HG03097 (cell line): ENCODE measurements at regions not wholly inside any gene's neighbourhood (a gene's known extent, or its start where the extent isn't known, plus 50 kb on each side); places are given as distances from the start of the nearest gene placed in this dataset.

Source experiments
- ATAC-seq: cut with Tn5 transposase; IDR thresholded peaks from one replicate; pipeline ENCODE4 v1.9.1; 2021; ENCODE audit not compliant: unreplicated experiment, low FRiP score

DNA sequence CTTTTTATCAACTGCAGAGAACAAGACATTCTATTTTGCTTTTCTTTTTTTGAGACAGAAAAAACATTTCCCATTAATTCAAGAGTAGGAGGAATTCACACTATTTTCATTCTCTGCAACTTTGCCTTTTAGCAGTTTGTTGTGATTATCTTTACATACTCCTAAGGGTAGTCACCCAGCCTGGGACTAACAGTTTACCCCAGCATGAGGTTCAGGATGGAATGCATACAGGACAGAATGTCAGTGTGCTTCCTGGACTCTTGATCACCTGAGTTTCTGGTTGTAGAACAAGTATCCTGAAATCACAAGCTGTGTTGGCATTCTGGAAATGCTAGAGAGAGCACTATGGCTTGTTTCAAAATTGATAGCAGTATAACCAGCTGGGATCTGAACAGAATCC lies 368.1 kb downstream of the KIF4B start:
- no peak for ATAC-seq

GRCh38 chr5:155389498-155389897 lies 375.9 kb downstream of the KIF4B start:
- ATAC-seq, result no peak

GRCh38 chr5:155394727-155395126 lies 381.2 kb downstream of the KIF4B start:
- no peak for ATAC-seq

- no peak for ATAC-seq
These were observed 389.5 kb downstream of the KIF4B start for GRCh38 chr5:155402927-155403640.

DNA sequence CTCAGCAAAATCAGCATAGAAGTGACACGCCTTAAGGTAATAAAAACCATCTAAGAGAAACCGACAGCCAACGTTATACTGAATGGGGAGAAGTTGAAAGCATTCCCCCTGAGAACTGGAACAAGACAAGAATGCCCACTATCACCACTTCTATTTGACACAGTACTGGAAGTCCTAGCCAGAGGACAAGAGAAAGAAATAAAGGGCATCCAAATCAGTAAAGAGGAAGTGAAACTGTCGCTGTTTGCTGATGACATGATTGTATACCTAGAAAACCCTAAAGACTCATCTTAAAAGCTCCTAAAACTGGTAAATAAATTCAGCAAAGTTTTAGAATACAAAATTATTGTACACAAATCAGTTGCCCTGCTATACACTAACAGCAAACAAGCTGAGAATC lies 393.3 kb downstream of the KIF4B start:
- no peak for ATAC-seq

DNA sequence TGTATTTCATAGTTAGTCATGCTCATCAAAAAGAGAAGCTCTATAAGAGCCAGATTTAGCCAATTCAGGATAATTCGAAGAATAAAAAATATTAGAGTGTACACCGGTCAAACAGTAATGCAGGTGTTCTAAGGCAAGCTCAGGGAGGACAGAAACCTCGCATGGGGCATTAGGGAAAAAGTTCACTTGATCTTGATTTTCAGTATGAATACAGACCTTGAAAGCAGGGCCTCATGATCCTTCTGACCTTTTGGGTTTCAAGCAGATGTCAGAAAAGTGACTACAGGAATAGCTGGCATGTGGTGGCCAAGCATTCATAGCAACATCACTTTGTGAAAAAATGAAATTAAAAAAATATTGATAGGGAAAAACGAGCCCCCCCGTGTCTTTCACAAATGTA lies 394.9 kb downstream of the KIF4B start:
- no peak for ATAC-seq

DNA sequence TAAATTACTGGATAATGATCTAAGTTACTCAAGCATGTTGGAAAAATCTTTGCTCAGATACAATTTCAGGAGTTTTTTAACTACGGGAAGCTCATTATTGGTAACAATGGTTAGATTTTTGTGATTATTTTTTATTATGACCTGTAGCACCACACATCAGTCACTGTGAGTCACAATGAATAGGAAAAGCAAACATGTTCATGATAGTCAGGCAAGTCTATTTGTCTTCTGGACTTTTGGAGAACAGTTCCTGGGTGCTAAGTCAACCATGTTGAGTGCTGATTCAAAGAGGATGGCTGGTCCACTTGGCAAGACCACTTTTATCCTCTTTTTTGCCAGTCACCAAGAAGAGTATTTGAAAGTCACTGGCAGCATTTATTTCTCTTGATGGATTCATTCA lies 403.2 kb downstream of the KIF4B start:
- no peak for ATAC-seq

GRCh38 chr5:155418960-155419579 lies 405.5 kb downstream of the KIF4B start:
- no peak for ATAC-seq

DNA sequence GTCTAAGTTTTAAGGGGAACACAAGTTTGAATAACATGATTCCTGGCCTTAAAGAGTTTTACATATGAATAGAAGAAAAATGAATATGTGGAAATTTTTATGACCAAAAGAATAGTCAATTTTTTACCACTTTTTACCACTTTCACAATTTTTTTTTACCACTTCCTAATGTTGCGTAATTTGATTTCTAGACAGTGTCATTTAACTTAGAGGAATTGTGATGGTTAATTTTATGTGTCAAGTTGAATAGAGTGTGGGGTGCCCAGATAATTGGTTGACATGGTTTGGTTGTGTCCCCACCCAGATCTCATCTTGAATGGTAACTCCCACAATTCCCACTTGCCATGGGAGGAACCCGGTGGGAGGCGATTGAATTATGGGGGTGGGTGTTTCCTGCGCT lies 416.6 kb downstream of the KIF4B start:
- no peak for ATAC-seq

DNA sequence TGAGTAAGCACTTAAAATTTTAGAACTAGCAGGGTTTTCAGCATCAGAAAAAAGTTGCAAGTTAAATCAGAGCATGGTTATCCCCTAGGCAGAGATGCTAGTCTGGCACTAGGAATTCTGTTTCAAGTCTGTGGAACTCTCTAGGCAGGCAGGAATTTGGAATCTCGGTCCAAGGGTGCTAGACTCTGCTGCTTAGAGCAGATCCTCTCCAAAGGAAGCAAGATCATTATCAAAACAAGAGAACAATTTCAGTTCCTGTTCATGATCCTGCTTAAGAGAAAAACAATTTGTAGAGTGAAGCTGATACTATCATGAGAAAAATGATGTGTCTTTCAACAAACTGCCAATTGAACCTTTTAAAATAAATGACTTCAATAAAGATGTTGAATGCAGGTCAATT lies 420.7 kb downstream of the KIF4B start:
- no peak for ATAC-seq

- ATAC-seq, result no peak
These were observed 421.1 kb downstream of the KIF4B start for GRCh38 chr5:155434681-155435080.

GRCh38 chr5:155441849-155442248 lies 428.3 kb downstream of the KIF4B start:
- no peak for ATAC-seq

- ATAC-seq, result no peak
These were observed 437.6 kb downstream of the KIF4B start for GRCh38 chr5:155451106-155451505.

- ATAC-seq, result no peak
These were observed 442.4 kb downstream of the KIF4B start for GRCh38 chr5:155455791-155456514.

DNA sequence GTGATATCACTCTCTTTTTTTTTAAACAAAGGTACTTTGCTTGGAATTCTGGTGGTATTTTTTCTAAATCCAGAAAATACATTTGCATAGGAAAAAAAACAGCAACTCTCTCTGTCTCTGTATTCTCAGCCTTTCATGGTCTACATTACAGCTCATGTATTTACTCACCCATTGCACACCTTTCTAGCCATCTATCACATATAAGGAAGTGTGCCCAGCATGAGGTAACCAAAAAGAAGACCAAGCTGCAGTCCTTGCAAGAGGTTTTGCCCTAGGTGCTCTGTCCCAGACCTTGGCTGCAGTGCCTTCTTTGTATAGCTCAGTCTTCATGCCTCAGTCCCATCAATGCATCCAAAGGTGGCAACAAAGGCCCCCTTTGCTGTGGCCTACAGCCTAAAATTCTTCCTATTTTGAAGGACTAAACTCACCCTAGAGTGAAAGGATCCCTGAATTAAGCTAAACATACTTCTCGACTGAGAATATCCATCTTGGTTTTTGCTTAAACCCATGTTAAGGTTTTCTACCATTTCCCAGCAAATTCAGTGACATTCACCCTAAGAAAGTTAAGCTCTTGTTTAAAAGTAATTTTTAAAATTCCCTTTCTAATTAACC lies 446.4 kb downstream of the KIF4B start:
- no peak for ATAC-seq

- no peak for ATAC-seq
These were observed 447.0 kb downstream of the KIF4B start for GRCh38 chr5:155460501-155460931.

GRCh38 chr5:155461304-155461703 lies 447.7 kb downstream of the KIF4B start:
- no peak for ATAC-seq

DNA sequence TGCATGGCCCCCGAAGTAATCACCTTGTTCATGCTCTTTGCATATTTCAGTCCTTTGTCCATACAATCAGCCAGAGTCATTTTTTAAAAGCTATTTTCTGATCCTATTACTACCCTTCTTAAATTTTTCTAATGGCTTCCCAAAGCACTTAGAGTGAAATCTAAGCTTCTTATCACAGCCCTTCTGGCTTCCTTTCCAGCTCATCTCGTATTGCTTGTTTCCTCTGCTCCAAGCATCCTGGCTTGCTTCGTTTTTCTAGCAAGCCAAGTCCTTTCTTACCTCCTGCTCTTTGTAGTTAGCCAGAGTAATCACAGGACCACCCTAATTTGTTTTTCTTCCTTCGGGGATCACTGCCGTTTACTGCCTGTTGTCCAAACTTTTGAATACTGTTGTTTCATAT lies 453.3 kb downstream of the KIF4B start:
- no peak for ATAC-seq

DNA sequence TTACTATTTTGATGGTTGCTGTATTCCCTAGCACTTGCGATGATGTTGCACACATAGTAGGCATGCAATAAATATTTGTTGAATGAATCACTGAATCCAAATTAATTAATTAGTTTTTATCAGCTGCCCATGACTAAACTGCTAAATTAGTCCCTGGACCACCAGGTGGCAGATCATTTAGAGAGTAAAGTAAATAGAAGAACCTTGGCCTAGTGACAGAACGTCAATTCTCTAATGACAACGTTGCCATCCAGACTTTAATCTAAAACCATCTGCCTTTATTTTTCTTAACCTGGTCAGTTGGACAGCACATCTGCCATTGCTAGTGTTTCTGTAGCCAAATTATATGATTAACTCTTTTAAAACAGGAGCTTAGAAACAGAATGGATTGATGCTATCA lies 457.5 kb downstream of the KIF4B start:
- ATAC-seq, result no peak

DNA sequence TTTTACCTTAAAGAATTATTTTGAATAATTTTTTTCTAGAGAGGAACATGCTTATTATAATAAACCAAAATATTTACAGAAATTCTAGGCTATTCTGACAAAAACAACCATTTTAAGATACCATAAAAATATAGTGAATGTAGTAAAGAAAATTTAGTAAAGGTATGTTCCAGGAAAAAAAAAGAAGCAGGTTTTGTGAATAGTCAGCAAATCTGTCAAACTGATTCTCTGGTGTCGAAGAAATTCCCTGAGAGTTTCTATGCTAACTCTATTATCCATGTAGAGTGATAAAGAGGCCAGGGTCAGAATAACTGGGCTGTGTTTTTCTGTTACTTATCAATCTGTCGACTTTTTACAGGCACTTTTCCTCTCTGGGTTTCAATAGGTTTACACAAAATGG lies 459.2 kb downstream of the KIF4B start:
- no peak for ATAC-seq

DNA sequence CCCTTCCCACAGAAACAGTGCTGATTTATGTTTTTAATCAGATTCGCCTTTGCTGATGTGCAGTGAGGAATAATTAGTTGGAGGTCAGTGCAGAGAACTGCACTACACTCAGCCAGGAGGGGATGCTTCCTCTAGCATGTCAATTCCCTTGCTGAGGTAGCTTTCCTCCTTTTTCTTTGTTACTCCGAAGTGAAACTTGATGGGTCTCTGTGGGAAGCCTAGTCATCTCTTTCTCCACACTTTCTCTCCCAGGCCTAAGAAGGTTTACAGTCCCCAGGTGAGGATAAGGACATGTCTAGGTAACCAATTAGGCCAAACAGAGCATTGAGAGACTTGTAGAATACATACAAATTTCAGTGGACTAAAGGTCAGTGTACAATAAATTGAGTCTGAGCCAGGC lies 461.8 kb downstream of the KIF4B start:
- no peak for ATAC-seq
